ENCODE measurements at regions not wholly inside any gene's neighbourhood (a gene's known extent, or its start where the extent isn't known, plus 50 kb on each side); places are given as distances from the start of the nearest gene placed in this dataset.

DNA sequence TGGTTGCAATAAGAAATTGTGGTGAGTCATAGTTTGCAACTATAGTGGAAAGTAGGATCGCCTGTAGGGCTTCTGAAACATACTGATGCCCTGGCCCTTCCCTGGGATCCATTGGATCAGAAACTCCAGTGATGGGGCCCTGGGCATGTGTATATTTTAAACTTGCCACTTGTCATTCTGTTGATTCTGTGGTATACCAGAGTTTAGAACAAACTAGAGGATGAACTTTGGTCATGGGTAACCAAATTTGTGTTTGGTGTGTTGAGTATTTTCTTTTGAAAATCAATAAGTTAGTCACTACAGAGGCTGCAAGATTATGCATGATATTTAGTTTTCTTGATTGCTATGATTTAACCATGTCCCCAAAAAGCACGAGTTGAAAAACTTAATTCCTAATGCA, 142.2 kb downstream of the SLC15A5 start:
- TF ChIP-seq ZNF274 (IDR thresholded peaks at IDR 0.05; ENCODE audit: borderline replicate concordance, extremely low read depth, low read length), result no peak
- no peak for TF ChIP-seq RNF2 (IDR thresholded peaks at IDR 0.05; ENCODE audit: borderline replicate concordance, low read depth, low read length, missing control alignments, poor library complexity, severe bottlenecking)
